ENCODE measurements at regions not wholly inside any gene's neighbourhood (a gene's known extent, or its start where the extent isn't known, plus 50 kb on each side); places are given as distances from the start of the nearest gene placed in this dataset.
"Not testable (repeated sequence)": the region's sequence is repeated elsewhere in the genome, so short reads cannot be mapped to it uniquely, and the experiment has no call there.

- not testable (repeated sequence) for H3K36me3 ChIP-seq (ENCODE audit: control insufficient read depth, insufficient read depth, low read length); H3K4me3 ChIP-seq (ENCODE audit: low read depth, low read length); H3K9me3 Mint-ChIP-seq; H3K27me3 Mint-ChIP-seq; ATAC-seq (ENCODE audit: low read depth in 2 of 2); H3K4me3 Mint-ChIP-seq; H3K27ac ChIP-seq (ENCODE audit: insufficient read depth, low read length, poor library complexity, severe bottlenecking); H3K4me1 Mint-ChIP-seq; H3K27ac Mint-ChIP-seq; DNase-seq; H3K36me3 Mint-ChIP-seq; H3K4me1 ChIP-seq (ENCODE audit: control insufficient read depth, insufficient read depth, low read length, poor library complexity, severe bottlenecking); H3K27me3 ChIP-seq (ENCODE audit: control insufficient read depth, insufficient read depth, low read length); H3K9me3 ChIP-seq (ENCODE audit: control insufficient read depth in 2 of 2, low read length in 2 of 2)
Measured at GRCh38 chr13:37472266-37472665, 126.3 kb downstream of the POSTN start.

GRCh38 chr13:37460166-37460565 is 138.4 kb downstream of the POSTN start:
- Mint-ChIP-seq H3K36me3 (no peaks in the 10 kb centered on the region), H3K4me1 (no peaks in the 10 kb centered on the region), H3K9me3 (peaks cover 0 to 10% (median 4%) of the 10 kb centered on the region in 7 donors), H3K27me3 (no peaks in the 10 kb centered on the region), H3K4me3 (no peak overlapping the region), H3K27ac (no peak overlapping the region)
- H3K4me1 ChIP-seq (ENCODE audit: control insufficient read depth, insufficient read depth, low read length, poor library complexity, severe bottlenecking): no peaks in the 10 kb centered on the region
- H3K36me3 ChIP-seq (ENCODE audit: control insufficient read depth, insufficient read depth, low read length): no peaks in the 10 kb centered on the region
- DNase-seq: no peak
- no peak overlapping the region for H3K27ac ChIP-seq (ENCODE audit: insufficient read depth, low read length, poor library complexity, severe bottlenecking)
- no peaks in the 10 kb centered on the region for H3K27me3 ChIP-seq (ENCODE audit: control insufficient read depth, insufficient read depth, low read length)
- no peak overlapping the region for H3K4me3 ChIP-seq (ENCODE audit: low read depth, low read length)
- no peak for ATAC-seq (ENCODE audit: low read depth in 2 of 2)
- no peaks in the 10 kb centered on the region for H3K9me3 ChIP-seq (ENCODE audit: control insufficient read depth in 2 of 2, low read length in 2 of 2)

GRCh38 chr13:37457612-37458011 is 141.0 kb downstream of the POSTN start:
- Histone ChIP-seq H3K9me3 (ENCODE audit: control insufficient read depth in 2 of 2, low read length in 2 of 2) (peaks cover 0 to 5% of the 10 kb centered on the region in 2 experiments), H3K27ac (ENCODE audit: insufficient read depth, low read length, poor library complexity, severe bottlenecking) (no peak overlapping the region), H3K4me3 (ENCODE audit: low read depth, low read length) (no peak overlapping the region), H3K4me1 (ENCODE audit: control insufficient read depth, insufficient read depth, low read length, poor library complexity, severe bottlenecking) (no peaks in the 10 kb centered on the region), H3K27me3 (ENCODE audit: control insufficient read depth, insufficient read depth, low read length) (no peaks in the 10 kb centered on the region), H3K36me3 (ENCODE audit: control insufficient read depth, insufficient read depth, low read length) (no peaks in the 10 kb centered on the region)
- Mint-ChIP-seq H3K4me1 (no peaks in the 10 kb centered on the region), H3K9me3 (peaks cover 0 to 8% (median 6%) of the 10 kb centered on the region in 7 donors), H3K27me3 (no peaks in the 10 kb centered on the region), H3K36me3 (no peaks in the 10 kb centered on the region), H3K27ac (no peak overlapping the region), H3K4me3 (no peak overlapping the region)
- no peak for DNase-seq
- ATAC-seq (ENCODE audit: low read depth in 2 of 2): no peak

GRCh38 chr13:37456506-37456905 is 142.1 kb downstream of the POSTN start:
- Mint-ChIP-seq H3K36me3 (no peaks in the 10 kb centered on the region), H3K4me1 (no peaks in the 10 kb centered on the region), H3K27ac (no peak overlapping the region), H3K4me3 (no peak overlapping the region), H3K27me3 (no peaks in the 10 kb centered on the region), H3K9me3 (peaks cover 0 to 8% (median 6%) of the 10 kb centered on the region in 7 donors)
- no peak for DNase-seq
- Histone ChIP-seq H3K9me3 (ENCODE audit: control insufficient read depth in 2 of 2, low read length in 2 of 2) (peaks cover 0 to 5% of the 10 kb centered on the region in 2 experiments), H3K27ac (ENCODE audit: insufficient read depth, low read length, poor library complexity, severe bottlenecking) (no peak overlapping the region), H3K4me1 (ENCODE audit: control insufficient read depth, insufficient read depth, low read length, poor library complexity, severe bottlenecking) (no peaks in the 10 kb centered on the region), H3K27me3 (ENCODE audit: control insufficient read depth, insufficient read depth, low read length) (no peaks in the 10 kb centered on the region), H3K36me3 (ENCODE audit: control insufficient read depth, insufficient read depth, low read length) (no peaks in the 10 kb centered on the region), H3K4me3 (ENCODE audit: low read depth, low read length) (no peak overlapping the region)
- ATAC-seq (ENCODE audit: low read depth in 2 of 2): no peak

GRCh38 chr13:37456041-37456440 is 142.5 kb downstream of the POSTN start:
- Histone ChIP-seq H3K36me3 (ENCODE audit: control insufficient read depth, insufficient read depth, low read length) (no peaks in the 10 kb centered on the region), H3K4me3 (ENCODE audit: low read depth, low read length) (no peak overlapping the region), H3K4me1 (ENCODE audit: control insufficient read depth, insufficient read depth, low read length, poor library complexity, severe bottlenecking) (no peaks in the 10 kb centered on the region), H3K9me3 (ENCODE audit: control insufficient read depth in 2 of 2, low read length in 2 of 2) (peaks cover 0 to 5% of the 10 kb centered on the region in 2 experiments), H3K27ac (ENCODE audit: insufficient read depth, low read length, poor library complexity, severe bottlenecking) (no peak overlapping the region), H3K27me3 (ENCODE audit: control insufficient read depth, insufficient read depth, low read length) (no peaks in the 10 kb centered on the region)
- Mint-ChIP-seq H3K36me3 (no peaks in the 10 kb centered on the region), H3K4me1 (no peaks in the 10 kb centered on the region), H3K27me3 (no peaks in the 10 kb centered on the region), H3K4me3 (no peak overlapping the region), H3K27ac (no peak overlapping the region), H3K9me3 (peaks cover 0 to 8% (median 6%) of the 10 kb centered on the region in 7 donors)
- DNase-seq (no peak), ATAC-seq (ENCODE audit: low read depth in 2 of 2) (no peak)

GRCh38 chr13:37453246-37453645 is 145.3 kb downstream of the POSTN start:
- Mint-ChIP-seq H3K4me1 (no peaks in the 10 kb centered on the region), H3K36me3 (no peaks in the 10 kb centered on the region), H3K27me3 (no peaks in the 10 kb centered on the region), H3K4me3 (no peak overlapping the region), H3K9me3 (peaks cover 0 to 9% (median 4%) of the 10 kb centered on the region in 7 donors), H3K27ac (no peak overlapping the region)
- peaks cover 0 to 5% of the 10 kb centered on the region in 2 experiments for H3K9me3 ChIP-seq (ENCODE audit: control insufficient read depth in 2 of 2, low read length in 2 of 2)
- DNase-seq (no peak), ATAC-seq (ENCODE audit: low read depth in 2 of 2) (no peak)
- no peak overlapping the region for H3K27ac ChIP-seq (ENCODE audit: insufficient read depth, low read length, poor library complexity, severe bottlenecking)
- no peaks in the 10 kb centered on the region for H3K36me3 ChIP-seq (ENCODE audit: control insufficient read depth, insufficient read depth, low read length)
- H3K4me3 ChIP-seq (ENCODE audit: low read depth, low read length): no peak overlapping the region
- no peaks in the 10 kb centered on the region for H3K4me1 ChIP-seq (ENCODE audit: control insufficient read depth, insufficient read depth, low read length, poor library complexity, severe bottlenecking)
- no peaks in the 10 kb centered on the region for H3K27me3 ChIP-seq (ENCODE audit: control insufficient read depth, insufficient read depth, low read length)

- Mint-ChIP-seq H3K4me3 (no peak overlapping the region), H3K36me3 (no peaks in the 10 kb centered on the region), H3K9me3 (peaks cover 0 to 10% (median 6%) of the 10 kb centered on the region in 7 donors), H3K4me1 (no peaks in the 10 kb centered on the region), H3K27ac (no peak overlapping the region), H3K27me3 (no peaks in the 10 kb centered on the region)
- DNase-seq: no peak
- no peaks in the 10 kb centered on the region for H3K4me1 ChIP-seq (ENCODE audit: control insufficient read depth, insufficient read depth, low read length, poor library complexity, severe bottlenecking)
- H3K27me3 ChIP-seq (ENCODE audit: control insufficient read depth, insufficient read depth, low read length): no peaks in the 10 kb centered on the region
- no peak overlapping the region for H3K27ac ChIP-seq (ENCODE audit: insufficient read depth, low read length, poor library complexity, severe bottlenecking)
- peaks cover 0 to 5% of the 10 kb centered on the region in 2 experiments for H3K9me3 ChIP-seq (ENCODE audit: control insufficient read depth in 2 of 2, low read length in 2 of 2)
- no peak for ATAC-seq (ENCODE audit: low read depth in 2 of 2)
- H3K4me3 ChIP-seq (ENCODE audit: low read depth, low read length): no peak overlapping the region
- no peaks in the 10 kb centered on the region for H3K36me3 ChIP-seq (ENCODE audit: control insufficient read depth, insufficient read depth, low read length)
Measured at GRCh38 chr13:37450276-37450675, 148.3 kb downstream of the POSTN start.

GRCh38 chr13:37448153-37448552 is 150.4 kb downstream of the POSTN start:
- H3K36me3 ChIP-seq (ENCODE audit: control insufficient read depth, insufficient read depth, low read length): no peaks in the 10 kb centered on the region
- no peak overlapping the region for H3K4me3 Mint-ChIP-seq
- H3K36me3 Mint-ChIP-seq: no peaks in the 10 kb centered on the region
- no peak overlapping the region for H3K4me3 ChIP-seq (ENCODE audit: low read depth, low read length)
- ATAC-seq (ENCODE audit: low read depth in 2 of 2): no peak
- H3K9me3 Mint-ChIP-seq: peaks cover 0 to 8% (median 4%) of the 10 kb centered on the region in 7 donors
- no peaks in the 10 kb centered on the region for H3K4me1 ChIP-seq (ENCODE audit: control insufficient read depth, insufficient read depth, low read length, poor library complexity, severe bottlenecking)
- no peak for DNase-seq
- no peak overlapping the region for H3K27ac ChIP-seq (ENCODE audit: insufficient read depth, low read length, poor library complexity, severe bottlenecking)
- H3K9me3 ChIP-seq (ENCODE audit: control insufficient read depth in 2 of 2, low read length in 2 of 2): no peaks in the 10 kb centered on the region
- H3K27me3 Mint-ChIP-seq: no peaks in the 10 kb centered on the region
- no peaks in the 10 kb centered on the region for H3K4me1 Mint-ChIP-seq
- no peak overlapping the region for H3K27ac Mint-ChIP-seq
- no peaks in the 10 kb centered on the region for H3K27me3 ChIP-seq (ENCODE audit: control insufficient read depth, insufficient read depth, low read length)

All from CD4-positive, CD25-positive, alpha-beta regulatory T cell (primary cell).